GM19395 (cell line): ENCODE measurements at regions not wholly inside any gene's neighbourhood (a gene's known extent, or its start where the extent isn't known, plus 50 kb on each side); places are given as distances from the start of the nearest gene placed in this dataset.
"Not testable (repeated sequence)": the region's sequence is repeated elsewhere in the genome, so short reads cannot be mapped to it uniquely, and the experiment has no call there.

ENCODE experiments used
- ATAC-seq: cut with Tn5 transposase; IDR thresholded peaks from one replicate; pipeline ENCODE4 v1.9.1; 2021; ENCODE audit warnings: mild to moderate bottlenecking, moderate library complexity; ENCODE audit not compliant: unreplicated experiment

GRCh38 chr11:123344790-123345357 lies 85.2 kb upstream of the GRAMD1B start:
- ATAC-seq, result no peak

- ATAC-seq, result not testable (repeated sequence)
Observed at GRCh38 chr11:123344188-123344587, 85.9 kb upstream of the GRAMD1B start.

GRCh38 chr11:123338997-123339752 lies 90.9 kb upstream of the GRAMD1B start:
- ATAC-seq, result no peak

DNA sequence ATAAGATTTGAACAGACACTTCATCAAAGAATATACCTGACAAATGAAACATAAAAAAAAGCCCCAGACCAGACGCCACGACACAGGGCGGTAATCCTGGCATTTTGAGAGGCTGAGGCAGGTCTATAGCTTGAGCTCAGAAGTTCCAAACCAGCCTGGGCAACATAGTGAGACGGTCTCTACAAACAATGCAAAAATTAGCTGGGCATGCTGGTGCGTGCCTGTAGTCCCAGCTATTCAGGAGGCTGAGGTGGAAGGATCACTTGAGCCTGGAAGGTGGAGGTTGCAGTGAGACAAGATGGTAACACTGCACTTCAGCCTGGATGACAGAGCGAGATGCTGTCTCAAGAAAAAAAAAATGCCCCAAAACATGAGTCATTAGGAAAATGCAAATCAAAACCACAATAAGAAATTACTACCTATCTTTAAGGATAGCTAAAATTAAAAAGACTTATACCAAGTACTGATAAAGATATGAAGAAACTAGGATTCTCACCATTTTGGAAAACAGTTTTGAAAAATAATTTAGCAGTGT lies 91.7 kb upstream of the GRAMD1B start:
- ATAC-seq, result no peak

DNA sequence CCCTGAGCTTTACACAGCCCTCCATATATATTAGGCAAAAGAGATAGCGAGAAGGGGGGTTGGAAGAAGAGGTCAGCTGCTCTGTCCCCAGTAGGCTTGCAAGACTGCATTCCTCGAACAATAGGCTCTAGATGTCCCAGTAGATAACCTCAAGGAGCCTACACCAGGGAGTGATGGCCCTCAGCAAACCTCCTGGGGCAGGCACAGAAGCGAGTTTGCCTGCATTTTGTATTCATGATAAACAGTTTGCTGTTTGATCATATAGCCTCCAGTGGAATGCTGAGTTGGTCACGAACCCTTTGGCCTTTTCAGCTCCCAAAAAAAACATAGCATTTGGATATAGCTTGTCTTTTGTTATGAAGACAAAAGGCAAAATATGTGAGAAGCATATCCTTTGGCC lies 95.1 kb upstream of the GRAMD1B start:
- no peak for ATAC-seq

GRCh38 chr11:123332577-123332976 lies 97.5 kb upstream of the GRAMD1B start:
- not testable (repeated sequence) for ATAC-seq

DNA sequence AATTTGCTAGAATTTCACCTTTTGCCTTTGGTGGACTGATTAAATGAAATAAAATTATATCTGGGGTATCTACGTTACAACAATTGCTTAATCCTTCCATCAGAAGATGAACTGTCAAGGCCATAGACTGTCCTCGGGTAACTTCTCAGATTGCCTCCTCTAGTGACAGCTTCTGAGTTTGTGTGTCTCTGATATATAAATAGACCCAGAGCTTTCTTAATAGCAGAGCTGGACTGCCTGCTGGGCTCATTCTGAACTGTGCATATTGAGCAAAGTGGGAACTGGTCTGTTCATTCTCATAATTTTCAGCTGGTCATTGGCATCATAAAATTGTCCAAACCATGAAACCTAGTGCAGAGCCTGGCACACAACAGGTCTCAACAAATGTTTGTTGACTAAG lies 99.1 kb upstream of the GRAMD1B start:
- ATAC-seq, result no peak

- ATAC-seq, result no peak
Observed at GRCh38 chr11:123330471-123330870, 99.6 kb upstream of the GRAMD1B start.

GRCh38 chr11:123330071-123330470 lies 100.0 kb upstream of the GRAMD1B start:
- no peak for ATAC-seq

- no peak for ATAC-seq
Observed at GRCh38 chr11:123328281-123328867, 101.7 kb upstream of the GRAMD1B start.

DNA sequence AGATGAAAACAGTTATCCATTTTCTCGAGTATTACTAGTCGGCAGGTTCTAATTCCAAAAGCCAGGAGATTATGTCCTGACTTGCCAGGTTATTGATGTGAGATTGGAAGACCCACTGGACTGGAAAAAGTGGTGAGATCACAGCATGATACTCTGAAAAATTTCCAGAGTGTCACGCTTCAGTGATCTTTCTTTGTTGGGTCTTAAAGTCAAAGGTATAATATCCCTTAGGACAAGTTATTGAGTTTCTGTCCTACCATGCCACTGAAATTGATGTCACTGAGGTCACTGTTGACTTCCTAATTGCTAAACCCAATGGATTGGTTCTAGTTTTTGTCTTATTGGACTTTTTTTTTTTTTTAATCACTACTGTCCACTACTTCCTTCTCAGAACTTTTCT lies 104.5 kb upstream of the GRAMD1B start:
- no peak for ATAC-seq

DNA sequence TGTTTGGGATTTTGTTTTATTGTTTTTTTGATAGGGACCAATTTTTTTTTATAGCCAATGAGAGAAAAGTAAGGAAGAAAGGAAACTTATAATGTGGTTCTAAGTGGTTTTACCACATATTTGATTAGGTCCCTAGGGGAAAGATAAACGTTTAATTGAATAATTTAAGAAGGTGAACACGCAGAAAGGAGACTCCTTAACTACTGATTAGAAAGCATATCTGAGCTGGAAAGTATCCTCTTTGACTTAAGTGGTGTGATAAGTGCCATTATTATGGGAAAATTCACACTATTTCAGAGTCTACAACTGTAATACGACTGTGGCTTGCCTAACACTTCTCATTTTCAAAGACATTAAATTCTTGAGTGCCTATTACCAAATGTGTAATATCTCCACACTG lies 106.5 kb upstream of the GRAMD1B start:
- no peak for ATAC-seq

- no peak for ATAC-seq
Observed at GRCh38 chr11:123321636-123322035, 108.4 kb upstream of the GRAMD1B start.

DNA sequence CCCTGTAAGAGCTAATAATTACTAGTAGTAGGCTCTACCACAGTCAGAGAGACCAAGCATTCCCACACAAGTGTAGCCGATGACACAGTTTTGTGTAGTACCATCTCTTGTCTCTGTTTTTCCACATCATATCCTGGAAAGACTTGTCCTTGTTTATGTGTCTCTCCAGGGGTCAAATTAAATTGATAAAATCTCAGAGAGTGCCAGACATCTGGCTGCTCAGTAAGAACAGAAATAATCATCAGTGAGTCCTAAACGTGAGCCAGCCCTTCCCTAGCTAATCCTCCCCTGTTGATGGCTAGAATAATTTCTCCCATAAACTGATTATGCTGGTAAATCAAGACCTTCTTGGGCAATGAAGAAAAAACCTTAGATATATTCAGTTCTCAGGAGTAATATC lies 111.4 kb upstream of the GRAMD1B start:
- ATAC-seq, result no peak

DNA sequence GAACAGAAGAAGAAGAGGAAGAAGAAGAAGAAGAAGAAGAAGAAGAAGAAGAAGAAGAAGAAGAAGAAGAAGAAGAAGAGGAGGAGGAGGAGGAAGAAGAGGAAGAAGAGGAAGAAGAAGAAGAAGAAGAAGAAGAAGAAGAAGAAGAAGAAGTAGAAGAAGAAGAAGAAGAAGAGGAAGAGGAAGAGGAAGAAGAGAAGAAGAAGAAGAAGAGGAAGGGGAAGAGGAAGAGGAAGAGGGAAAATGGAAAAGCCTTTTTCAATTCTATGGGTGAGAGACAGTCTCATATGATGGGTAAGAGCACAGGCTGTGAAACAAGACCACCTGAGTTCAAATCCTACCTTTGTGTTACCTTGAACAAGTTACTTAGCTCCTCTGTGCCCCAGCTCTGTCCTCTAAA lies 111.9 kb upstream of the GRAMD1B start:
- not testable (repeated sequence) for ATAC-seq

- ATAC-seq, result no peak
Observed at GRCh38 chr11:123316003-123316402, 114.1 kb upstream of the GRAMD1B start.

GRCh38 chr11:123314972-123315371 lies 115.1 kb upstream of the GRAMD1B start:
- no peak for ATAC-seq

DNA sequence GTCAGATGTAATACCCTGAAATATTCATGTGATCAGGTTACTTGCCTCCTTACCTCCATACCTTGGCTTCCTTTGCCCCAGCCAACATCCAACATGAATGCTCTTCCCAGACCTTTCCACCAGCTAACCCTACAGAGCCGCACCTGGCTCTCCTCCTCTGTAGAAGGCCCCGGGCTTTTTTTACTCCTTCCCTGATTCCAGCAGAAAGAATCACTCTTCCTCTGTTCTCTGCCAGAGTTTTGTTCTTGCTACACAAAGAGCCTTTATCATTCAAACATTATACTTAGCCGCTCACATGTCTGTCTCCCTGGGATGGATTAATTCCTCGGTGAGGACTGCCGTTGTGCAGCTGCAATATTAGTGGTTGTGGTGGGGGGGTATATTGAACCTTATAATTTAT lies 116.8 kb upstream of the GRAMD1B start:
- no peak for ATAC-seq

GRCh38 chr11:123308077-123308476 lies 113.0 kb upstream of the CLMP start:
- no peak for ATAC-seq

DNA sequence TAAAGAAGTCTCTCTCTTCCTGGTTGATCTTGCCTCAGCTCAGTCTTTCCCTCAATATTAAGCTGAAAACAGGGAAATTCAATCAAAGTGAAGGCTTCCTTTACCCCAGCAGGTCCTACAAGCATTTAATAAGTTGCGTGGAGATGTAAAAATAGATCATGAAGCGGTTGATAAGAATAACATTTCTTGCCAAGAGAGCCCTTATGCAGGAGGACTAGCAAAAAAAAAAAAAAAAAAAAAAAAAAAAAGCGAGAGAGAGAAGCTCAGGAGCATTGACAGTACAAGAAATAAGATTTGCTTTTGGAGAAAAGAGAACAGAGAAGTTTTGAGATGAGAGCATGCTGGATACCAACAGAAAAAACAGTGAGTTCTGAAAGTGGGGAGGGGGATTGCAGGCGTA lies 112.2 kb upstream of the CLMP start:
- no peak for ATAC-seq

DNA sequence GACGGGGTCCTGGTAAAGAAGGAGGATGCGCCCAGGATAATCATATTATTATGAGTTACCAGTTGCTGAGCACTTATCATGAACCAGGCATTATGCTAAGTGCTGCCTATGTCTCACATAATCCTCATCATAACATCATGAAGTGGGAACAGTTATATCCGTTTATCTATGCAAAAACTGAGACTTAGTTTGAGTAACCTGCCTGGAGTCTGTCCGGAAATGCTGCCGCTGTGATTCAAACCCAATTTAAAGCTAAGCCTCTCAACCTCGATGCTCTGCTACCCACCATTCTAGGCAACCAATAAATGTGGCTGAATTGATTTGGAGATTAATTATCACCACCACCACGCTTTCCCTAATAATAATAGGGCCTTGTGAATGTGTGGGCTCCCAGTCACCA lies 111.5 kb upstream of the CLMP start:
- ATAC-seq, result no peak
